Adrenal gland (tissue), 9 donors: ENCODE measurements at regions not wholly inside any gene's neighbourhood (a gene's known extent, or its start where the extent isn't known, plus 50 kb on each side); places are given as distances from the start of the nearest gene placed in this dataset.

Source experiments
- DNase-seq, 7 donors: peaks; one replicate each; pipeline ENCODE4 v3.0.0-alpha.2; 2019 to 2020
- H3K27ac ChIP-seq, 5 donors: fragments of 200-600 bp; sonication (generic) in 4 of 5; 1 replicate in 3 of 5; 2 replicates in 2 of 5; pipeline versions ENCODE4 v1.5.1 to v1.8.0; 2016 to 2020; ENCODE audit warnings: mild to moderate bottlenecking in 1 of 5
- H3K27me3 ChIP-seq: fragments of 200-600 bp; 2 replicates; pipeline ENCODE4 v1.8.0; 2021
- H3K36me3 ChIP-seq, 2 donors: fragments of 200-600 bp; replicated peaks in 1 of 2; 1 replicate in 1 of 2; 2 replicates in 1 of 2; pipeline versions ENCODE4 v1.5.1 to v1.8.0; 2018 to 2022
- H3K4me1 ChIP-seq, 2 donors: fragments of 200-600 bp; replicated peaks in 1 of 2; 1 replicate in 1 of 2; 2 replicates in 1 of 2; pipeline versions ENCODE4 v1.5.1 to v1.8.0; 2018 to 2021
- H3K4me3 ChIP-seq, 4 donors: fragments of 200-600 bp; sonication (generic) in 3 of 4; one replicate each; pipeline ENCODE4 v1.5.1; 2016 to 2018
- H3K9me3 ChIP-seq, 3 donors: fragments of 200-600 bp; sonication (generic) in 1 of 3; replicated peaks in 1 of 3; 1 replicate in 2 of 3; 2 replicates in 1 of 3; pipeline versions ENCODE4 v1.5.1 to v1.8.0; 2016 to 2021
- POLR2A ChIP-seq, 2 donors: fragments of 450-650 bp; IDR thresholded peaks; one replicate each; pipeline ENCODE4 v1.6.1; 2017; ENCODE audit warnings: antibody characterized with exemption in 2 of 2, mild to moderate bottlenecking in 2 of 2, moderate library complexity in 1 of 2
- WGBS, 4 donors: extraction: QIAGEN DNeasy Blood & Tissue Kit in 2 of 4; methylation state at CpG; one replicate each; pipeline versions ENCODE4 v1.1.5 to v1.1.7; 2013 to 2017; 5-methylcytosine and 5-hydroxymethylcytosine counted together
- intact Hi-C, 2 donors: fragments of 100-400 bp; cut with DNase I; formaldehyde crosslinking; loops; one replicate each; pipeline versions ENCODE4 v1.14.1 to v1.15.0; 2022 to 2023
- TF ChIP-seq, protein P1 (sequence below), 6 experiments: fragments of 450-650 bp in 4 of 6; fragments of 200-600 bp in 2 of 6; sonication (generic) in 1 of 6; IDR thresholded peaks; 1 replicate in 5 of 6; 2 replicates in 1 of 6; pipeline versions ENCODE4 v1.5.1 to v1.8.0; 2016 to 2021; ENCODE audit warnings: antibody characterized with exemption in 6 of 6, mild to moderate bottlenecking in 2 of 6, moderate library complexity in 1 of 6
- donor health status: healthy with polysubstance abuse.
- donor health status: Bipolar disorder and iron deficiency.
- donor health status: DM: yes; HTN: yes; CAD: no.
- donor health status: DM: no; HTN: no; CAD: no.
- donor health status: DM: no; HTN: no; CAD: no.

DNA sequence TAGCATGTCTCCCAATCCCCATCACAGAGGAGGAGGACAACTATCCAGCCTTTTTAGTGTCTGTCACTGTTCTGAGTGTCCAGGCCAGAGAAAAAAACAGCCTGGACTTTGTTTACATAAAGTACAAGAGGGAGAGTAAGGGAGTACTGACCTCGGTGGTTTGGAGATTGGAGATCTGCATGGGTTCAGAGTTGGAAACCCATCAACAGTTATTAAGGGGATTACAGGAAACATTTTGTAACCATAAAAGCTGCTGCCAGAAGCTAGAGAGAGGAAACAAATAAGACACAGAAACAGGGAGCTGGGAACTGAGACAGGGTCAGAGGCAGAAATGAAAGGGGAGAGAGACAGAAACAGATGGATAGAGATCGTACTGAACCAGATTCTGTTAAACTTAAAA lies 131.5 kb upstream of the CTTNBP2NL start:
- Histone ChIP-seq H3K36me3 (no peaks in the 10 kb centered on the region), H3K9me3 (no peaks in the 10 kb centered on the region), H3K27ac (peak overlapping the region in 2 of 5 donors; percentile 26 to 74), H3K4me1 (peaks cover 0 to 10% of the 10 kb centered on the region in 2 donors), H3K27me3 (no peaks in the 10 kb centered on the region), H3K4me3 (no peak overlapping the region)
- TF ChIP-seq POLR2A (IDR thresholded peaks at IDR 0.05) = no peak
- TF ChIP-seq, protein P1, sequence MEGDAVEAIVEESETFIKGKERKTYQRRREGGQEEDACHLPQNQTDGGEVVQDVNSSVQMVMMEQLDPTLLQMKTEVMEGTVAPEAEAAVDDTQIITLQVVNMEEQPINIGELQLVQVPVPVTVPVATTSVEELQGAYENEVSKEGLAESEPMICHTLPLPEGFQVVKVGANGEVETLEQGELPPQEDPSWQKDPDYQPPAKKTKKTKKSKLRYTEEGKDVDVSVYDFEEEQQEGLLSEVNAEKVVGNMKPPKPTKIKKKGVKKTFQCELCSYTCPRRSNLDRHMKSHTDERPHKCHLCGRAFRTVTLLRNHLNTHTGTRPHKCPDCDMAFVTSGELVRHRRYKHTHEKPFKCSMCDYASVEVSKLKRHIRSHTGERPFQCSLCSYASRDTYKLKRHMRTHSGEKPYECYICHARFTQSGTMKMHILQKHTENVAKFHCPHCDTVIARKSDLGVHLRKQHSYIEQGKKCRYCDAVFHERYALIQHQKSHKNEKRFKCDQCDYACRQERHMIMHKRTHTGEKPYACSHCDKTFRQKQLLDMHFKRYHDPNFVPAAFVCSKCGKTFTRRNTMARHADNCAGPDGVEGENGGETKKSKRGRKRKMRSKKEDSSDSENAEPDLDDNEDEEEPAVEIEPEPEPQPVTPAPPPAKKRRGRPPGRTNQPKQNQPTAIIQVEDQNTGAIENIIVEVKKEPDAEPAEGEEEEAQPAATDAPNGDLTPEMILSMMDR (IDR thresholded peaks at IDR 0.05) = no peak
- no peak for DNase-seq
- WGBS, 4 donors = 46 to 61% (median 57%) methylated on average over 2 of the region's 2 CpGs
- intact Hi-C loops = no loop called here

DNA sequence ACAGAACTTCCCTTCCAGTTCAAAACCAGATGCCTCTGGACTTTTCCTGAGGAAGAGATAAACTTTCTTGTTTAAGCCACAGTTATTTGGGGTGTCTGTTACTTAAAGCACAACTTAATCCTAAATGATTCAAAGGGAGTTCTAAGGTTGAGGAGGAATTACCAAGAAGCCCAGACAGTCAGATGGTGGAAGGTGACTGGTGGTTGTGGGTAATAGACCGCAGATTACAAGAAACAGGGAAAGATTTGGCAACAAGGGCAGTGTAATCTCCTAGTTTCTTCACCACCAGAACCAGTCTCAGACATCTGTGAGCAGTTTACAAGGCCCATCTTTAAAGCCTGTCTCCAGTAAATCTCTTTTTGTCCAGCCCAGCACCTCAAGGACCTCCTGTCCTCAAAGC lies 130.1 kb upstream of the CTTNBP2NL start:
- 81 to 96% (median 83%) methylated on average over 1 of the region's 1 CpG for WGBS, 4 donors
- intact Hi-C loops = no loop called here
- Histone ChIP-seq H3K4me3 (no peak overlapping the region), H3K9me3 (no peaks in the 10 kb centered on the region), H3K36me3 (no peaks in the 10 kb centered on the region), H3K4me1 (peaks cover 0 to 10% of the 10 kb centered on the region in 2 donors), H3K27ac (peak overlapping the region in 1 of 5 donors; percentile 64), H3K27me3 (no peaks in the 10 kb centered on the region)
- TF ChIP-seq POLR2A (IDR thresholded peaks at IDR 0.05) = no peak
- TF ChIP-seq, protein P1 (IDR thresholded peaks at IDR 0.05) = no peak
- DNase-seq = no peak

DNA sequence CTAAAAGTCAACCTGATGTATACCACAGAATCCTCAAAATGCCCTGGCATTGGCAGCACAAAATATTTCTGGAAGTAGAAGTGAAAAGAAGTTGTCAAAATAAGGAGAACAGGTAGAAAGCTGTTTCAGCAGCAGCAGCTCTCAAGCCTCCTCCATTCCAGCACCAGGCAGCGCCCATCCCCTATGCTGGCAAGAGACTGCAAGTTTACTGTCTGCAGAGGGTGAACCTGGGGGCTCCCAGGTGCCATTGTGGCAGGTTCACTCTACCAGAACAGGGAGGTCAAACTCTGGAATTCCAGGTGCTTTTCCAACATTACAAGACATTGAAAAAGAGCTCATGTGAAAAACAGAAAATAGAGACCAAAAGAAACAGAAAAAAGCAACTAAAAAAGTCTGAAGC lies 128.8 kb upstream of the CTTNBP2NL start:
- Histone ChIP-seq H3K9me3 (no peaks in the 10 kb centered on the region), H3K36me3 (no peaks in the 10 kb centered on the region), H3K27me3 (no peaks in the 10 kb centered on the region), H3K4me3 (no peak overlapping the region), H3K4me1 (peaks cover 0 to 10% of the 10 kb centered on the region in 2 donors), H3K27ac (peak overlapping the region in 2 of 5 donors; percentile 15 to 62)
- intact Hi-C loops = no loop called here
- TF ChIP-seq, protein P1 (IDR thresholded peaks at IDR 0.05) = no peak
- TF ChIP-seq POLR2A (IDR thresholded peaks at IDR 0.05) = no peak
- 82 to 100% (median 99%) methylated on average over 1 of the region's 1 CpG for WGBS, 4 donors
- no peak for DNase-seq

DNA sequence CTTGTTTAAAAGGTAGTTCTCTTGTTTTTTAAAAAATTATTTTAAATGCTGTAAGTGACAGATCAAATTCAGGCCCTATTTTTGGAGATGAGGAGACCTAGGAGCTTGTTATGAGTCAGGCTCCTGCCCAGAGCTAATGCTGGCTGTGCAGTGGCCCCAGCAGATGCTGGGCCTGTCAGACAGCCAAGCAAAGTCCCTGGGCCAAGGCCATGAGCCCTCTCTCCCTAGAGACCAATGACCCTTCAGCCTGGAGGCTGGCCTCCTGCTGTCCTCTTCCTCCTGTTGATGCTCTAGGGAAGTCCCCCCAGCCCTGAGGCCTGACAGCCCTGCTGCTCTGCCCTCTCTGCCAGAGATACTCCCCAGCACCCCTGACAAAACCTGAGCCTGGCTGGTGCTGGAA lies 128.1 kb upstream of the CTTNBP2NL start:
- intact Hi-C loops = no loop called here
- Histone ChIP-seq H3K9me3 (no peaks in the 10 kb centered on the region), H3K27me3 (no peaks in the 10 kb centered on the region), H3K27ac (peak overlapping the region in 2 of 5 donors; percentile 18 to 63), H3K4me1 (peaks cover 0 to 10% of the 10 kb centered on the region in 2 donors), H3K4me3 (no peak overlapping the region), H3K36me3 (no peaks in the 10 kb centered on the region)
- TF ChIP-seq, protein P1 (IDR thresholded peaks at IDR 0.05) = no peak
- no peak for TF ChIP-seq POLR2A (IDR thresholded peaks at IDR 0.05)
- peak; percentile 17 to 71 (median 40) for DNase-seq
